Pulmonary artery endothelial cell (primary cell): ENCODE measurements at regions not wholly inside any gene's neighbourhood (a gene's known extent, or its start where the extent isn't known, plus 50 kb on each side); places are given as distances from the start of the nearest gene placed in this dataset.
"Not testable (repeated sequence)": the region's sequence is repeated elsewhere in the genome, so short reads cannot be mapped to it uniquely, and the experiment has no call there.

Source experiments
- DNase-seq: peaks from one replicate; pipeline ENCODE4 v3.0.0-alpha.2; 2011; ENCODE audit warnings: low read depth, low spot score

DNA sequence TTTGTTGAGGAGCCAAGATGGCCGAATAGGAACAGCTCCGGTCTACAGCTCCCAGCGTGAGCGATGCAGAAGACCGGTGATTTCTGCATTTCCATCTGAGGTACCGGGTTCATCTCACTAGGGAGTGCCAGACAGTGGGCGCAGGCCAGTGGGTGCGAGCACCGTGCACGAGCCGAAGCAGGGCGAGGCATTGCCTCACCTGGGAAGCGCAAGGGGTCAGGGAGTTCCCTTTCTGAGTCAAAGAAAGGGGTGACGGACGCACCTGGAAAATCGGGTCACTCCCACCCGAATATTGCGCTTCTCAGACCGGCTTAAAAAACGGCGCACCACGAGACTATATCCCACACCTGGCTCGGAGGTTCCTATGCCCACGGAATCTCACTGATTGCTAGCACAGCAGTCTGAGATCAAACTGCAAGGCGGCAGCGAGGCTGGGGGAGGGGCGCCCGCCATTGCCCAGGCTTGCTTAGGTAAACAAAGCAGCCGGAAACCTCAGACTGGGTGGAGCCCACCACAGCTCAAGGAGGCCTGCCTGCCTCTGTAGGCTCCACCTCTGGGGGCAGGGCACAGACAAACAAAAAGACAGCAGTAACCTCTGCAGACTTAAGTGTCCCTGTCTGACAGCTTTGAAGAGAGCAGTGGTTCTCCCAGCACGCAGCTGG lies 417.7 kb upstream of the POU3F2 start:
- not testable (repeated sequence) for DNase-seq

GRCh38 chr6:98433325-98434056 lies 400.9 kb upstream of the POU3F2 start:
- no peak for DNase-seq

DNA sequence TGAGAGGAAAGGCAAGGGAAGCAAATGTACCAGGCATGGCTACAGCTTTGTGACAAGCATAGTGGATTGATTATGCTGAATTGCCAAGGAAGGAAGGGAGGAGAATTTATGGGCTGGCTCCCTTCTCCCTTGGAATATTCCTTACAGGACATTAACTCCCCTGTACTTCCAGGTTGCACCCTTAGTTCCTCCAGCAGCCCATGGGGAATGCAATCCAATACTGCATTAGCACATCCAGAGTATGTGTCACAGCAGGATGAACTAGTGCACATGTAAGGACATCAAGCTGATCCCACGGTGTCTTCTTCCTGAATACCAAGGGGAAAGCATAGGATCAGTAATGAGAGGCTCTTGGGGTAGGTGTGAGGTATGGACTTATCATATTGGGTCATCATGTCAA lies 390.7 kb upstream of the POU3F2 start:
- no peak for DNase-seq

DNA sequence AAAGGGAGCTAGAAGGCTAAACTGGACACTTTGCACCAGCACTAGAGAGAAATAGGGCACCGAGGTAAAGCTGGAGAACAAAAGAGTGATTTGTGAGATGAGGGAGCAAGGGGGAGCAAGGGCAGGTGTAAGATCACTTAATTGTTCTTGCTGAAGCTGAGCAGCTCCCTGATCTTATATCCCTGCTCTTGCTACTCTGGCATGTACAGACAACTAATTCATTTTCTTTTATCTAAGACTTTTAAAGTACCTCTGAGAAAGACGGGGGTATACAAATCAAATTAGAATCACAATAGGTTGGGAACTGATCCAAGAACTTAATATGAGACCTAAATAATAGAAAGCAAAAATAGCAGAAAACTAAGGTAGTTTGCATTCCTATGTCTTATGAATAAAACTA lies 381.7 kb upstream of the POU3F2 start:
- DNase-seq, result no peak

DNA sequence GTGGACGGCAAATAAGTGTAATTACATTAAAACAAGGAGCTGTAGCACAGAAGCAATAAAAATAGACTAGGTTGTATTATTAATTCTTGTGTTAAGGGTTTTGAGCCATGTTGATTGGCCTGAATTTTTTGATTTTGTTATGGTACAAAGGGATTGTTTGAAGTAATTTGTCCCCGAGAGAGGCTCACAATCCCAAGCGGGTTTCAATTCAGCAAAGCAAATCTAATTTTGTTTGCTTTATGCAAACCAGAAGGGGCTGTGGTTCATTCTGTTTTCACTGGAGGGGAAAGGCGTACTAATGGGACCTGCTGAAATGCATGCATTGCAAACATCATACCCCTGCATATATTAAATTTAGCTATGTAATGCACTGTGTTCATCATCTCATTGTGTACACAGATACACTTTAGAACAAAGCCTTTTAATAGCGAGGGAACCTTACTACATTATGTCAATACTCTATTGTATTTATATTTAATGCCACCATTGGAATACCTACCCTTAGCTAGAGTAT lies 379.5 kb upstream of the POU3F2 start:
- DNase-seq, result no peak

GRCh38 chr6:98458708-98459107 lies 375.7 kb upstream of the POU3F2 start:
- no peak for DNase-seq

DNA sequence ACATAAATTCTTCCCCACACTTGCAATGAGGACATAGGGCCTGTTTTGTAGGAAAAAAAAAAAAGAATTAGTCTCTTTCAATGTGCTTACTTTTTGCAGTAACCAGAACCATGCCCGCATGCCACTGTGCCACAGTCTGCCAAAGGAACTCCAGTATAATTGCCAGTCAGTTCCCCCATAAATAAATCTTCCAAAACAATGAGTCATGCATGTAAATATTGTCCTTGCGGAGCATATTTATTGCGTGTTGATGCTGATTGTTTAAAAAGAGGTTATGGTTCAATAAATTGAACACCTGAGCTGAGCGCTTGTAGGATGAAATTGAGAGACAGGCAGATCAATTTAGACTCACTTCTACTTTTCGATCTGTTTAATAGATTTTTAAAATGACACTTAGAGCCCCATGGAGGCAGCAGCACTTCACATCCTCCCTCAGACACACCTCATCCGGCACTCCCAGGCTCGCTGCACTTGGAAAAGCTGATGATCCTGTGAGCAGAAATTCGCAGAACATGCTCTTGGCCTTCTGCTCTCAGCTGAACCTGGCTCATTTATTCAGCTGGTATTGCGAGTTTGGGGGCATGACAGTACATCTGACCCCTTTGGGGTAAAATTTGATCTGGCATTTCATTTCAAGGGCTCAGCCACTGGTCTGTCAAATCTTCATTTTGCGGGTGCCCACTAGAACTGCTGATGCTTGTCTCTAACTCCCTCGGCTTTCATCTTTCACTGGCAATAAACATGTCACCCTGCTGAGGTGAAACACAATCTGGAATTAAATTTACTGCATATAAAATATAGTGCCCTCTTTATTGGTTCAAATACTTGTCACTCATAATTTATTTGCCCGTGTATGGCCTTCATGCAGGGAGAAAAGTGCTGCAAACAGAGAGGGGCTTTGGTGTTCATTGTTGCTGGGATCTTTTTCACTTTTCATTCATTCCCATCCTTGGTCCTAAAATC lies 371.1 kb upstream of the POU3F2 start:
- no peak for DNase-seq

GRCh38 chr6:98467091-98467490 lies 367.3 kb upstream of the POU3F2 start:
- no peak for DNase-seq

DNA sequence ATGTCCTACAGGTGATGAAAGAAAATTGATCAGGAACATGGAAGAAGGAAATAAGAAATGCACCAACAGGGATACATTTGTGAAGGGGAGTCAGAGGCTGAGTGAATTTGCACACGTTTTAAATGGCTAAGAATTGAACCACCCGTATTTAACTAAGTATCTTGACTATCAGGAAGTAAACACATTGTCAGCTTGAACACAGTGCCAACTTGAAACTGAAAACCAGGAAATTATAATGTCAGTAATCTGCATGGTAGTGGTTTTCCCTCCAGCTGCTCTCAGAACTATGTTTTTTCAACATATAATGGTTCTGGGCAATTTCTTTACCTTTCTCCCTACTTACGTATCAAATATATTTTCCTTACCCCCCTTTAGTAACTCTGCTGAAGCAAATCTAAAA lies 366.5 kb upstream of the POU3F2 start:
- DNase-seq, result no peak

- no peak for DNase-seq
Measured at GRCh38 chr6:98469141-98469540, 365.2 kb upstream of the POU3F2 start.

DNA sequence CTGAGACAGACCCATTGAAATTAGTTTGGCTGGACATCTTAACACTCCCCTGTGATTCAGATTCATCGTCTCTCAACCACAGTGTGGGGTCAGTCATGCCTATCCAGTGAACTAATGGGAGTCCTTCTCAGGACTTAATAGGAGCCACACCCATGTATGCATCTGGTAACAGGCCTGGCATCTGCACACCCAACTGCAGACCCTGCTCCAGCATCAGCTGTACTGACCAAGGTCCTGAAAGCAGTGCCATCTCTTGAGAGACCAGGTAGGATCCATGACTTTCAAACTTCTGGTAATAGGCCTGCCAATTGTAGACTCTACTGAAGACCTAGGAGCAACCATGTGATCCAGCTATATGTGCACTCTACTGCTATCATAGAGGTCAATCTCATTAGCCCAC lies 363.6 kb upstream of the POU3F2 start:
- DNase-seq, result no peak

DNA sequence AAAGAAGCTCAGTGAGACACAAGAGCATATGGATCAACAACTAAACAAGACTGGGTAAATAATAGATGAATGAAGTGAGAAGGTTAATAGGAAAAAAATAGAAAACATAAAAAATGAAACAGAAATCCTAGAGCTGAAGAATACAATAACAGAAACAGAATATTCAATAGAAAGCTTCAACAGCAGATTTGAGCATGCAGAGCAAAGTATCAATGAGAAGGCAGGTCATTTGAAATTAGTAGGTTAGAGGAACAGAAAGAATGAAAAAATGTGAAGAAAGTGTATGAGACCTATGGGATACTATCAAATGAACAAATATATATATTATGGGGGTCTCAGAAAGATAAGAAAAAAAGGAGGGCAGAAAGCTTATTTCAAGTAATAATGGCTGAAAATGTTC lies 362.9 kb upstream of the POU3F2 start:
- no peak for DNase-seq

- DNase-seq, result no peak
Measured at GRCh38 chr6:98477231-98477630, 357.1 kb upstream of the POU3F2 start.

GRCh38 chr6:98484696-98485095 lies 349.7 kb upstream of the POU3F2 start:
- no peak for DNase-seq

DNA sequence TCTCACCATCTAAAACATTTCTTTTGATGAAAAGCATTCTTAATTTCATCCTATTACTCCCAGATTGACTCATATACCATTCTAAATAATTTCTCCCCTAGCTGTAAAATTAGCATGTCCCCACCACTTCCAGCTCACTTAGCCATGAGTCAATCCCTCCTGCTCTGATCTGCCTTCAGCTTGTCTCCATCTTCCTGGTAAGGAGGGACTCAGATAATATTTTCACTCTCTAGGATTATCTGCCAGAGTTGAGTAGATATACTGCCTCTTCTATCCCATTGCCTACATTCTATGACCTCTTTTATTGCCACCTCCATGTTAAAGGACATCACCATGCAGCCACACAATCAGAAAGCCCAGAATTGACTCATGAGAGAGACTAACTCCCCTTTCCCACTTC lies 348.8 kb upstream of the POU3F2 start:
- DNase-seq, result no peak

GRCh38 chr6:98486057-98486456 lies 348.3 kb upstream of the POU3F2 start:
- no peak for DNase-seq

DNA sequence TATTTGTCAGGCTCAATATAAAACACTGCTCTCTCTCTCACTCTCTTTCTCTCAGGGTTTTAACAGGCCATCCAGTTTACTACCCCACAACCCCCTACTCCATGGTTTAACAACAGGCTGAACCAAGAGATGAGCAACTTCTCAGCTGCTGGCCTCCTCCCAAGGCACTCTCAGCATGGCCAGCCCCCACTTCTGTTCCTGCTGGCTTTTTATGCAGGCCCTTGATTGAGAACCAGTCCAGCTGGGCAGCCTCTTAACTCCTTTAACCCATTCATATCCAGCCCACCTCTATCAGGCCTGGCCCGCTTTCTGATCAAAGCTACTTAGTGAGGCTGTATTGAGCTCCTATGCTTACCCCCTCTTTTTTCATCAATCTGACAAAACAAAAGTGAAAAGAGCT lies 346.8 kb upstream of the POU3F2 start:
- no peak for DNase-seq

GRCh38 chr6:98498144-98498775 lies 336.1 kb upstream of the POU3F2 start:
- no peak for DNase-seq

DNA sequence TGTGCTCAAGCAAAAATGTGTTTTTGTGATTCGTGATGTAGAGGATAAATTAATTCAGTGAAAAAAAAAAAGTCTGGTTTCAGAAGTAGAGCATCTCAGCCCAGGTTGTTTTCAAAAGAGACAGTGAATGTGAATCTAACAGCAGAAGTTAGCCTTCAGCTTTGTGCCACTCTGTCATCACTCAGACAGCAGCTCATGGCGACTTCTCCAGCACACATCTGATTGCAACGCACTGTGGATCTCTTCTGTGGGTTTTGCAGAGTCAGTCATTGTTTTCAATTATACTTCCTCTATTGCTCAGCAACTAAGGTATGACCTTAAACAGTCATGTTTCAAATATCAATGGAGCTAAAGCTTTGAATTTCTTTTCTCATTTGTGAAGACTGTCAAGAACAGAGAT lies 335.5 kb upstream of the POU3F2 start:
- DNase-seq, result no peak

DNA sequence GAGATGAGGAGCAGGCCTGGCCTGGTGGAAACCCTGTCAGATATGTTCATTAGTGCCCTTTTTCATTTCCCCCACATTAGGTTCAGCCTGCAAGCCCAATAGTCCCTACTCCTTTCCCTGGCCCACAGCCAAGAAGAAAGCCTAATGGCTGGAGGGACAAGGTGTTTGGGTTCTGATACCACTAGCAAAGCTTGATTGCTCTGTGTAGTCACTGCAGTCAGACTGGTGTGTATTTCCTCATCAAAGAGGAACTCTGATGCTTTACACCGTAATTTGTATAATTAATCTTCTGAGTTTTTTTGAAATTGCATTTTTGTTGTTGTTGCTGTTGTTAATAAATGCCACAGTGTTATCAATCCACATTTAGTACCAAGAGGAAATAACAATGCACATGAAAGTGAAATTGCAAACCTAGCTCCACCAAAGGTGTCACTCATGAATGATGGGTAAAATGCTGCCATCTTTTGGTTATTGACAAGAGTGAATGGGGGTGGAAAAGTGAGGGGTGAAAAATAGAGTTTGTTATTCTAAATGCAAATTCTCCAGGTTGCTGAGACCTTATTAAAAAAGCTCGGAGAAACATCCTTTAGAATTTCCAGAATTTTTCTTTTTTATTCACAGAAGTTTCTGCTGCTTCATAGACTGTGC lies 320.2 kb upstream of the POU3F2 start:
- DNase-seq, result no peak

GRCh38 chr6:98514796-98515195 lies 319.6 kb upstream of the POU3F2 start:
- DNase-seq, result no peak
